GM12865 (cell line): ENCODE measurements at regions not wholly inside any gene's neighbourhood (a gene's known extent, or its start where the extent isn't known, plus 50 kb on each side); places are given as distances from the start of the nearest gene placed in this dataset.

Experiments used
- DNase-seq: peaks from one replicate; pipeline ENCODE4 v3.0.0; 2010; ENCODE audit warnings: low read depth
- H3K4me3 ChIP-seq: 2 replicates; pipeline ENCODE4 v1.5.1; 2011; ENCODE audit warnings: mild to moderate bottlenecking, low read depth, low read length, control low read depth
- CTCF ChIP-seq: IDR thresholded peaks from 2 replicates; pipeline ENCODE4 v1.5.1; 2011; ENCODE audit warnings: low read length, control low read depth, low read depth, inconsistent platforms; ENCODE audit not compliant: insufficient read depth; ENCODE audit errors: missing control alignments

- no peak overlapping the region for H3K4me3 ChIP-seq
- peak; percentile 58 for DNase-seq
- TF ChIP-seq CTCF = peak; percentile 59
Measured at GRCh38 chr6:44062771-44063560, 64.3 kb downstream of the MRPL14 start.

- H3K4me3 ChIP-seq = no peak overlapping the region
- no peak for TF ChIP-seq CTCF
- DNase-seq = no peak
Measured at GRCh38 chr6:44062105-44062770, 65.0 kb downstream of the MRPL14 start.

DNA sequence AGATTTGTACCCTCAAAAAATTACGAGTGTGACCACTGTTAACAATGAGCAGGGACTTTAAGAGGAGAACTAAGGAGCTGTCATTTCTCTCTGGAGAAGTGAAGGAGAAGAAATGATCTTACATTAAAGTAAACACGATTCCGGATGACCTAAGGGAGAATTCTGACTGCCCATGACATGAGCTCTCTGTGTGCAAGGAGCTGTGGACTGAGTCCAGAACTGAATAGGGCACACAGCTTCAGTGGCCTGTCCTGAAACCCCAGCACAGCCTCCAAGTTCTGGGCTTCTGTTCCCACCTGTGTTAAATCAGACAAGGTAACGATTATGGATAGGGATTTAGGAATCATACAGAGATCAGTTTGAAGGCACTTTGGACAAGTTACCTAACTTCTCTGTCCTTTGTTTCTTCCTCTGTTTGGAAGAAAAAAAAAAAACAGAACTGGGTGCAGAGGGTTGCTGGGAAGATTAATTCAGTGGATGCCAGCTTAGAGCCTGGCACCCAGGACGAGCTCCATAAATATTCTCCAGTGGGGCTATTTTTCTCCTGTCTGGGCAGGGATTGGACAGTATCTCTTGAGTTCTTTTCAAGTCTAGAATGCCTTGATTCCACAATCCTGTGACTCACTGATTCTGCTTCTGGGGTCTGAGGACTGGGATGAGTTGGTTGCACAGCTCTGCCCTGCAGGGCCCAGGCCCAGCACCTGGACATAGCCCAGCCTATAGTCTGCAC, 65.7 kb downstream of the MRPL14 start:
- no peak for TF ChIP-seq CTCF
- H3K4me3 ChIP-seq = no peak overlapping the region
- no peak for DNase-seq

DNA sequence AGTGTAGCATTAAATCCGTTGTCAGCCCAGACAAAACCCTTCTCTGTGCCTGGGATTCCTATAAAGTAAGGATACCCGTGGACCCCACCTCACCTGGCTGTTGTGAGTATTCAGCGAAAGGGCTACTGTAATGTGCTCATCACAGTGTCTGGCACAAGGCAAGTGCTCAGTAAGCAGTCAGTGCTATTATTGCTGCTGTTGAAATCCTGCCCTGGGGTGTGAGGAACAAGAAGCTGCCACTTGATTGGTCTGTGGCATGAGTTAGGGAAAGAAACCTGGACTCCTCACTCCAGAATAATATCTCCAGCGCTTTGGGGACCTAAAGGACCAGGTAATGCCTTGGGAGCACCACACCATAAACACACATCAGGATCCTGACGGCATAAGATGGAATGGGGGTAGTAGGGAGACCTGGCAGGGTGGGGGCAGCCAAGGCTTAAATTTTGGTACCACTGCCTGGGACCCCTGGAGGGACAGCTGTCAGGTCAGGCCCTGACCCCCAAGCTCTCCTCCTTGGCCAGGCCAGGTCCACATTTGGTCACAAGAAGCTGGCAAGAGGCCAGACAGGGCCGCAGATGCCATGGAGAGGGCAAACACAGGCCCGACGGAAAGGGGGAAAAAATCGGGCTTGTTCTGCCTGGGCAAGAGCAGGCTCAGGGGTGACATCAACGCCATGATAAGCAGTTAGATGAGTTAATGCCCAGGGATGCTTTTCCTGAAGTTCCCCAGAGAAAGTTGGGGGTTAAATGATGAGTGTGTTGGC, 66.5 kb downstream of the MRPL14 start:
- TF ChIP-seq CTCF = no peak
- DNase-seq = no peak
- H3K4me3 ChIP-seq = no peak overlapping the region

DNA sequence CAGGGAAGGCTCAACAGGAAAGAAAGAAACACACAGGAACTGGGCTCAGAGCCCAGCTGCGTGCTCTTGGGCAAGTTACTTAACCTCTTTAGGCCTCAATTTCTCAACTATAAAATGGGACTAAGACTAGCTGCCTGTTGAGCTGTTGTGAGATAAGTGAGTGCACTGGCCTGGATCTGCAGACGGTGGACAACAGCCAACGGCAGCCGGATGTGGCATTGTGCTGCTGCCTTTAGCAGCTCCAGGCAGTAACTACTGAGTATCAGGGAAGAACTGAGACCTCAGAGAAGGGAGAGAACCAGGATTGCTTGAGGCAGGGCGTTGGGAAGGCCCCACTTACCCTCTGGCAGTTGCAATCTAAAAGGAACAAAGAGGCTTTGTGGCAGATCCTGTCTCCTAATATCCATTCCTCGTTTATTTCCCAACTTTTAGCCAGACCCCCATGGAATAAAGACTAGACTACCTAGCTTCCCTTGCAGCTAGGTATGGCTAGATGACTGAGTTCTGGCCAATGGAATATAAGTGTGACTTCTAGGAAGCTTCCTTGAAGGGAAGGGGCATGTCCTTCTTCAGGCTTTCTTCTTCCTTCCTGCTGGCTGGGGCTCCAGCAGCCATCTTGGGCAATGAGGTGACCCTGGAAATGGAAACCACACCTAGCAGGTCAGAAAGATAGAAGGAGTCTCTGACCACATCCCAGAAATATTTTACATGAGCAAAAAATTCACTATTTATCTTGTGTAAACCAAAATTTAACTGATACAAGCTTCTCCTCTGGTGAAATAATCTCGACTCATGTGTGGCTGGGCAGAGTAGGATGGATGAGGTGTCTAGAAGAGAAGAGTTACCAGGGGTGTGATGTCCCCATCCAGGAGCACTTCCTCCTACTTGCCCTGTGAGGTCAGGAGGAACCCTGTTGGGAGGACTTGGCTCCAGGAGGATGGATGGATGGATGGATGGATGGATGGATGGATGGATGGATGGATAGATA, 67.6 kb downstream of the MRPL14 start:
- no peak for TF ChIP-seq CTCF
- no peak overlapping the region for H3K4me3 ChIP-seq
- DNase-seq = no peak
